Lower leg skin (tissue), 4 donors: ENCODE measurements at regions not wholly inside any gene's neighbourhood (a gene's known extent, or its start where the extent isn't known, plus 50 kb on each side); places are given as distances from the start of the nearest gene placed in this dataset.

ENCODE experiments used
- DNase-seq, 2 donors: peaks; one replicate each; pipeline ENCODE4 v3.0.0-alpha.2; 2019; ENCODE audit warnings: low spot score in 2 of 2
- H3K4me3 ChIP-seq: fragments of 200-600 bp; sonication (generic); 2 replicates; pipeline ENCODE4 v1.5.1; 2017; ENCODE audit warnings: mild to moderate bottlenecking, low read depth; ENCODE audit not compliant: poor library complexity, severe bottlenecking
- CTCF ChIP-seq, 3 donors: fragments of 450-650 bp; IDR thresholded peaks; one replicate each; pipeline ENCODE4 v1.5.1; 2016; ENCODE audit warnings: antibody characterized with exemption in 3 of 3, mild to moderate bottlenecking in 3 of 3, moderate library complexity in 2 of 3
- POLR2A ChIP-seq, 2 donors: fragments of 450-650 bp; IDR thresholded peaks; one replicate each; pipeline ENCODE4 v1.6.1; 2016 to 2017; ENCODE audit warnings: antibody characterized with exemption in 2 of 2, mild to moderate bottlenecking in 1 of 2, moderate library complexity in 1 of 2
- WGBS, 2 donors: methylation state at CpG; one replicate each; pipeline ENCODE4 v1.1.5; 2018; 5-methylcytosine and 5-hydroxymethylcytosine counted together
- intact Hi-C: fragments of 100-400 bp; cut with DNase I; formaldehyde crosslinking; loops from one replicate; pipeline ENCODE4 v1.15.0; 2023; ENCODE audit warnings: low total_unique reads

GRCh38 chr6:14193524-14193923, 76.0 kb downstream of the CD83 start:
- DNase-seq: no peak
- TF ChIP-seq POLR2A (IDR thresholded peaks at IDR 0.05) (no peak), CTCF (IDR thresholded peaks at IDR 0.05) (no peak)
- H3K4me3 ChIP-seq: no peak overlapping the region
- WGBS, 2 donors: 62 to 64% methylated on average over 2 of the region's 2 CpGs
- intact Hi-C loops: no loop called here

GRCh38 chr6:14194483-14194882, 76.9 kb downstream of the CD83 start:
- no peak for TF ChIP-seq POLR2A (IDR thresholded peaks at IDR 0.05)
- no peak for TF ChIP-seq CTCF (IDR thresholded peaks at IDR 0.05)
- intact Hi-C loops: no loop called here
- no peak for DNase-seq
- 64 to 72% methylated on average over 7 of the region's 7 CpGs for WGBS, 2 donors
- H3K4me3 ChIP-seq: no peak overlapping the region

GRCh38 chr6:14194976-14195375, 77.4 kb downstream of the CD83 start:
- intact Hi-C loops: no loop called here
- H3K4me3 ChIP-seq: no peak overlapping the region
- TF ChIP-seq CTCF (IDR thresholded peaks at IDR 0.05) (no peak), POLR2A (IDR thresholded peaks at IDR 0.05) (no peak)
- no peak for DNase-seq
- WGBS, 2 donors: 75 to 85% methylated on average over 5 of the region's 5 CpGs

- 89 to 92% methylated on average over 4 of the region's 4 CpGs for WGBS, 2 donors
Observed at GRCh38 chr6:14196026-14196425, 78.5 kb downstream of the CD83 start.

GRCh38 chr6:14197118-14197517, 79.5 kb downstream of the CD83 start:
- intact Hi-C loops: no loop called here
- no peak overlapping the region for H3K4me3 ChIP-seq
- WGBS, 2 donors: 87 to 90% methylated on average over 3 of the region's 3 CpGs
- DNase-seq: no peak
- no peak for TF ChIP-seq POLR2A (IDR thresholded peaks at IDR 0.05)
- no peak for TF ChIP-seq CTCF (IDR thresholded peaks at IDR 0.05)

More at GRCh38 chr6:14196026-14196425, 78.5 kb downstream of the CD83 start:
- H3K4me3 ChIP-seq: no peak overlapping the region
- TF ChIP-seq CTCF (IDR thresholded peaks at IDR 0.05) (no peak), POLR2A (IDR thresholded peaks at IDR 0.05) (no peak)
- intact Hi-C loops: no loop called here
- DNase-seq: no peak

- WGBS, 2 donors: 63 to 64% methylated on average over 4 of the region's 4 CpGs
- H3K4me3 ChIP-seq: no peak overlapping the region
- TF ChIP-seq CTCF (IDR thresholded peaks at IDR 0.05) (no peak), POLR2A (IDR thresholded peaks at IDR 0.05) (no peak)
- no peak for DNase-seq
- intact Hi-C loops: no loop called here
Observed at GRCh38 chr6:14200047-14200446, 82.5 kb downstream of the CD83 start.
